HepG2 (cell line): ENCODE measurements at regions not wholly inside any gene's neighbourhood (a gene's known extent, or its start where the extent isn't known, plus 50 kb on each side); places are given as distances from the start of the nearest gene placed in this dataset.

Experiments used
- ATAC-seq: fragments of 200-7000 bp; cut with Tn5 transposase; 3 replicates; pipeline ENCODE4 v1.9.1; 2020; ENCODE audit warnings: mild to moderate bottlenecking, moderate library complexity
- BruUV-seq: library from RNA; stranded (reverse); fragments of 400-500 nt; replicated peaks from 2 replicates; lab custom pipeline; 2021; lab: Mats Ljungman, UMichigan
- CTCF ChIA-PET: fragments of 300-600 bp; formaldehyde crosslinking; extraction: SDS; loops from one replicate; lab custom pipeline; 2021; ENCODE audit warnings: low total read pairs, inconsistent platforms, low intra/inter-chr PET ratio; lab: Yijun Ruan, JAX
- POLR2A ChIA-PET: fragments of 350-600 bp; sonication (Branson Sonifier 250); formaldehyde crosslinking; loops from one replicate; lab custom pipeline; 2020; ENCODE audit warnings: antibody characterized with exemption, inconsistent platforms; lab: Yijun Ruan, JAX
- DNase-seq: peaks from one replicate; pipeline ENCODE4 v3.0.0-alpha.2; 2015; ENCODE audit warnings: low spot score
- FAIRE-seq: peaks from 3 replicates; lab custom pipeline; 2011; peaks lifted over from hg19 to GRCh38; lab: Jason Lieb, UNC
- H2AFZ ChIP-seq: one replicate; pipeline ENCODE4 v1.6.1; 2011; ENCODE audit warnings: low read length, inconsistent platforms
- H3K27ac ChIP-seq: fragments of 300-600 bp; 3 replicates; pipeline ENCODE4 v1.8.0; 2011; ENCODE audit warnings: mixed run types, mild to moderate bottlenecking, mixed read lengths, low read length, inconsistent platforms; ENCODE audit not compliant: insufficient read depth; ENCODE audit errors: extremely low read length
- H3K27me3 ChIP-seq, 2 experiments: fragments of 200-600 bp in 1 of 2; 2 replicates in 1 of 2; 3 replicates in 1 of 2; pipeline versions ENCODE4 v1.6.0 to v1.8.0; 2011; ENCODE audit warnings: low read length in 2 of 2, mild to moderate bottlenecking in 2 of 2, moderate library complexity in 2 of 2, inconsistent platforms in 1 of 2; ENCODE audit not compliant: insufficient read depth in 2 of 2, control insufficient read depth in 1 of 2
- H3K36me3 ChIP-seq, 2 experiments: fragments of 200-600 bp in 1 of 2; replicated peaks in 1 of 2; 2 replicates in 1 of 2; 3 replicates in 1 of 2; pipeline versions ENCODE4 v1.5.1 to v1.8.0; 2011; ENCODE audit warnings: low read length in 2 of 2, inconsistent platforms in 1 of 2; ENCODE audit not compliant: insufficient read depth in 2 of 2, control insufficient read depth in 1 of 2
- H3K4me1 ChIP-seq: 2 replicates; pipeline ENCODE4 v1.5.1; 2012; ENCODE audit warnings: low read length, inconsistent platforms; ENCODE audit not compliant: insufficient read depth
- H3K4me2 ChIP-seq: 2 replicates; pipeline ENCODE4 v1.6.0; 2011; ENCODE audit warnings: low read depth, low read length, inconsistent platforms
- H3K4me3 ChIP-seq, 3 experiments: fragments of 200-600 bp in 1 of 3; sonication (generic), shearing (Covaris generic) in 1 of 3; replicated peaks in 1 of 3; 2 replicates each; pipeline ENCODE4 v1.5.1; 2011 to 2016; ENCODE audit warnings: low read length in 3 of 3, inconsistent platforms in 2 of 3, low read depth in 2 of 3, mild to moderate bottlenecking in 2 of 3, control low read depth in 1 of 3, mixed read lengths in 1 of 3; ENCODE audit not compliant: insufficient read depth in 1 of 3
- H3K79me2 ChIP-seq: one replicate; pipeline ENCODE4 v1.6.1; 2011; ENCODE audit warnings: low read length, inconsistent platforms; ENCODE audit not compliant: insufficient read depth
- H3K9ac ChIP-seq: 2 replicates; pipeline ENCODE4 v1.6.0; 2011; ENCODE audit warnings: mild to moderate bottlenecking, low read depth, low read length, inconsistent platforms; ENCODE audit not compliant: insufficient read depth
- H3K9me3 ChIP-seq: 2 replicates; pipeline ENCODE4 v1.5.1; 2012; ENCODE audit warnings: mild to moderate bottlenecking, low read length
- H4K20me1 ChIP-seq: 2 replicates; pipeline ENCODE4 v1.6.0; 2011; ENCODE audit warnings: inconsistent platforms, mild to moderate bottlenecking, low read length, moderate library complexity; ENCODE audit not compliant: insufficient read depth
- FLYWCH1 ChIP-seq: sonication (generic); formaldehyde crosslinking; IDR thresholded peaks from 2 replicates; pipeline ENCODE4 v1.8.1; 2023; ENCODE audit warnings: mild to moderate bottlenecking, missing genetic modification reagents
- GFI1 ChIP-seq: sonication (generic); formaldehyde crosslinking; IDR thresholded peaks from 2 replicates; pipeline ENCODE4 v1.5.0; 2020; ENCODE audit warnings: missing genetic modification reagents, mild to moderate bottlenecking, borderline replicate concordance
- IRF2 ChIP-seq: IDR thresholded peaks from 2 replicates; pipeline ENCODE4 v1.6.1; 2018; ENCODE audit warnings: missing genetic modification reagents, missing compliant biosample characterization
- ISX ChIP-seq: sonication (generic); formaldehyde crosslinking; conservative IDR thresholded peaks from 2 replicates; pipeline ENCODE4 v1.5.0; 2020; ENCODE audit warnings: missing genetic modification reagents
- NCOR1 ChIP-seq: fragments of 200-600 bp; sonication (generic); IDR thresholded peaks from 2 replicates; pipeline ENCODE4 v1.7.0; 2017; ENCODE audit warnings: antibody characterized with exemption, low read length, borderline replicate concordance
- PLRG1 ChIP-seq: fragments of 450-650 bp; conservative IDR thresholded peaks from 2 replicates; pipeline ENCODE4 v1.6.1; 2016
- SNAPC2 ChIP-seq: sonication (generic); formaldehyde crosslinking; IDR thresholded peaks from 2 replicates; pipeline ENCODE4 v1.8.1; 2022; ENCODE audit warnings: mild to moderate bottlenecking, missing genetic modification reagents
- TBX2 ChIP-seq: sonication (generic); formaldehyde crosslinking; IDR thresholded peaks from 2 replicates; pipeline ENCODE4 v1.5.0; 2020; ENCODE audit warnings: missing genetic modification reagents, mild to moderate bottlenecking, borderline replicate concordance
- ZBTB21 ChIP-seq: sonication (generic); formaldehyde crosslinking; IDR thresholded peaks from 2 replicates; pipeline ENCODE4 v1.4.0; 2020; ENCODE audit warnings: missing genetic modification reagents
- ZKSCAN8 ChIP-seq: IDR thresholded peaks from 2 replicates; pipeline ENCODE4 v1.6.1; 2016; ENCODE audit warnings: borderline replicate concordance, missing genetic modification reagents, missing compliant biosample characterization
- ZNF446 ChIP-seq: sonication (generic); formaldehyde crosslinking; IDR thresholded peaks from 2 replicates; pipeline ENCODE4 v1.5.0; 2020; ENCODE audit warnings: mild to moderate bottlenecking, missing genetic modification reagents
- ZNF460 ChIP-seq: sonication (generic); formaldehyde crosslinking; IDR thresholded peaks from 2 replicates; pipeline ENCODE4 v1.5.1; 2020; ENCODE audit warnings: missing genetic modification reagents, mild to moderate bottlenecking, borderline replicate concordance
- ZNF557 ChIP-seq: sonication (generic); formaldehyde crosslinking; IDR thresholded peaks from 2 replicates; pipeline ENCODE4 v1.4.0; 2020; ENCODE audit warnings: missing genetic modification reagents
- ZNF772 ChIP-seq: sonication (generic); formaldehyde crosslinking; IDR thresholded peaks from 2 replicates; pipeline ENCODE4 v1.5.0; 2020; ENCODE audit warnings: mild to moderate bottlenecking, missing genetic modification reagents
- WGBS: methylation state at CpG from one replicate; pipeline ENCODE4 v1.1.6; 2017; ENCODE audit warnings: low lambda C conversion rate; 5-methylcytosine and 5-hydroxymethylcytosine counted together
- in situ Hi-C: cut with HindIII; loops from 2 replicates; pipeline ENCODE4 v1.10.0; 2017; ENCODE audit warnings: low pct_unique_long_range_greater_than_20kb; ENCODE audit not compliant: extremely low pct_ligation_motif_present
- intact Hi-C: fragments of 100-400 bp; cut with micrococcal nuclease; formaldehyde crosslinking; loops from one replicate; pipeline ENCODE4 v1.10.0; 2022; ENCODE audit not compliant: unreplicated experiment
- TF ChIP-seq, protein P1 (sequence below): sonication (generic); formaldehyde crosslinking; IDR thresholded peaks from 2 replicates; pipeline ENCODE4 v1.4.0; 2020; ENCODE audit warnings: mild to moderate bottlenecking, low read depth, missing genetic modification reagents
- TF ChIP-seq, protein P2 (sequence below): IDR thresholded peaks from 2 replicates; pipeline ENCODE4 v1.6.1; 2012; ENCODE audit warnings: low read length, improper control_type of control experiment
- TF ChIP-seq, protein P3 (sequence below): sonication (generic); formaldehyde crosslinking; IDR thresholded peaks from 2 replicates; pipeline ENCODE4 v1.5.0; 2020; ENCODE audit warnings: missing genetic modification reagents
- TF ChIP-seq, protein P4 (sequence below): sonication (generic); formaldehyde crosslinking; IDR thresholded peaks from 2 replicates; pipeline ENCODE4 v1.4.0; 2020; ENCODE audit warnings: mild to moderate bottlenecking, missing genetic modification reagents

DNA sequence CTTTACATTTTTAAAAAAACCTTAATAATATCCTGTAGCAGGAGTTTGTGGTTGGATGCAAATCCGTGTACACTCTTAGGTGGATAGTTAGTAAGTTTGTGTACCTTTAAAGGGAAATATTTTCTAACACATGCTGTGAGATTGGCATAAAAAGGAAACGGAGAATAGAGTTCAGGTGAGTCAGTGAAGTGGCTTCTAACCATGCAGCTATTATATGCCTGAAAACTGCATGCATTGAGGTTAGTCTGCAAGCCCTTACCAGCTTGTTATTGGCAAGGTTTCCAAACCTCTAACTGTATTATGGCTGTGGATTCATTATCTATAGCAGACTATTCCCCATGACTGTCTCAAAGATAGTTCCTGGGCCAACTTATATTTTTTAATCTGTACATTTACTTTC, 420.6 kb upstream of the MMS22L start:
- ATAC-seq: no peak
- no peaks in the 10 kb centered on the region for H3K79me2 ChIP-seq
- DNase-seq: no peak
- WGBS: 0% methylated on average over 2 of the region's 2 CpGs
- H3K4me2 ChIP-seq: no peak overlapping the region
- no TSS peak for BruUV-seq
- FAIRE-seq: no peak
- no peaks in the 10 kb centered on the region for H4K20me1 ChIP-seq
- TF ChIP-seq ZNF557 (CRISPR knock-in tag) (no peak), NCOR1 (no peak), IRF2 (CRISPR knock-in tag) (no peak), FLYWCH1 (CRISPR knock-in tag) (no peak), TBX2 (no peak), GFI1 (CRISPR knock-in tag) (no peak), ISX (CRISPR knock-in tag) (no peak), ZNF460 (CRISPR knock-in tag) (no peak), ZNF446 (no peak), SNAPC2 (CRISPR knock-in tag) (no peak), ZNF772 (CRISPR knock-in tag) (no peak), ZKSCAN8 (no peak), ZBTB21 (CRISPR knock-in tag) (no peak), PLRG1 (no peak)
- TF ChIP-seq, protein P1, sequence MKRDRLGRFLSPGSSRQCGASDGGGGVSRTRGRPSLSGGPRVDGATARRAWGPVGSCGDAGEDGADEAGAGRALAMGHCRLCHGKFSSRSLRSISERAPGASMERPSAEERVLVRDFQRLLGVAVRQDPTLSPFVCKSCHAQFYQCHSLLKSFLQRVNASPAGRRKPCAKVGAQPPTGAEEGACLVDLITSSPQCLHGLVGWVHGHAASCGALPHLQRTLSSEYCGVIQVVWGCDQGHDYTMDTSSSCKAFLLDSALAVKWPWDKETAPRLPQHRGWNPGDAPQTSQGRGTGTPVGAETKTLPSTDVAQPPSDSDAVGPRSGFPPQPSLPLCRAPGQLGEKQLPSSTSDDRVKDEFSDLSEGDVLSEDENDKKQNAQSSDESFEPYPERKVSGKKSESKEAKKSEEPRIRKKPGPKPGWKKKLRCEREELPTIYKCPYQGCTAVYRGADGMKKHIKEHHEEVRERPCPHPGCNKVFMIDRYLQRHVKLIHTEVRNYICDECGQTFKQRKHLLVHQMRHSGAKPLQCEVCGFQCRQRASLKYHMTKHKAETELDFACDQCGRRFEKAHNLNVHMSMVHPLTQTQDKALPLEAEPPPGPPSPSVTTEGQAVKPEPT (CRISPR knock-in tag): no peak
- TF ChIP-seq, protein P2, sequence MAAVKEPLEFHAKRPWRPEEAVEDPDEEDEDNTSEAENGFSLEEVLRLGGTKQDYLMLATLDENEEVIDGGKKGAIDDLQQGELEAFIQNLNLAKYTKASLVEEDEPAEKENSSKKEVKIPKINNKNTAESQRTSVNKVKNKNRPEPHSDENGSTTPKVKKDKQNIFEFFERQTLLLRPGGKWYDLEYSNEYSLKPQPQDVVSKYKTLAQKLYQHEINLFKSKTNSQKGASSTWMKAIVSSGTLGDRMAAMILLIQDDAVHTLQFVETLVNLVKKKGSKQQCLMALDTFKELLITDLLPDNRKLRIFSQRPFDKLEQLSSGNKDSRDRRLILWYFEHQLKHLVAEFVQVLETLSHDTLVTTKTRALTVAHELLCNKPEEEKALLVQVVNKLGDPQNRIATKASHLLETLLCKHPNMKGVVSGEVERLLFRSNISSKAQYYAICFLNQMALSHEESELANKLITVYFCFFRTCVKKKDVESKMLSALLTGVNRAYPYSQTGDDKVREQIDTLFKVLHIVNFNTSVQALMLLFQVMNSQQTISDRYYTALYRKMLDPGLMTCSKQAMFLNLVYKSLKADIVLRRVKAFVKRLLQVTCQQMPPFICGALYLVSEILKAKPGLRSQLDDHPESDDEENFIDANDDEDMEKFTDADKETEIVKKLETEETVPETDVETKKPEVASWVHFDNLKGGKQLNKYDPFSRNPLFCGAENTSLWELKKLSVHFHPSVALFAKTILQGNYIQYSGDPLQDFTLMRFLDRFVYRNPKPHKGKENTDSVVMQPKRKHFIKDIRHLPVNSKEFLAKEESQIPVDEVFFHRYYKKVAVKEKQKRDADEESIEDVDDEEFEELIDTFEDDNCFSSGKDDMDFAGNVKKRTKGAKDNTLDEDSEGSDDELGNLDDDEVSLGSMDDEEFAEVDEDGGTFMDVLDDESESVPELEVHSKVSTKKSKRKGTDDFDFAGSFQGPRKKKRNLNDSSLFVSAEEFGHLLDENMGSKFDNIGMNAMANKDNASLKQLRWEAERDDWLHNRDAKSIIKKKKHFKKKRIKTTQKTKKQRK: no peak
- TF ChIP-seq, protein P3, sequence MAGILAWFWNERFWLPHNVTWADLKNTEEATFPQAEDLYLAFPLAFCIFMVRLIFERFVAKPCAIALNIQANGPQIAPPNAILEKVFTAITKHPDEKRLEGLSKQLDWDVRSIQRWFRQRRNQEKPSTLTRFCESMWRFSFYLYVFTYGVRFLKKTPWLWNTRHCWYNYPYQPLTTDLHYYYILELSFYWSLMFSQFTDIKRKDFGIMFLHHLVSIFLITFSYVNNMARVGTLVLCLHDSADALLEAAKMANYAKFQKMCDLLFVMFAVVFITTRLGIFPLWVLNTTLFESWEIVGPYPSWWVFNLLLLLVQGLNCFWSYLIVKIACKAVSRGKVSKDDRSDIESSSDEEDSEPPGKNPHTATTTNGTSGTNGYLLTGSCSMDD: no peak
- TF ChIP-seq, protein P4, sequence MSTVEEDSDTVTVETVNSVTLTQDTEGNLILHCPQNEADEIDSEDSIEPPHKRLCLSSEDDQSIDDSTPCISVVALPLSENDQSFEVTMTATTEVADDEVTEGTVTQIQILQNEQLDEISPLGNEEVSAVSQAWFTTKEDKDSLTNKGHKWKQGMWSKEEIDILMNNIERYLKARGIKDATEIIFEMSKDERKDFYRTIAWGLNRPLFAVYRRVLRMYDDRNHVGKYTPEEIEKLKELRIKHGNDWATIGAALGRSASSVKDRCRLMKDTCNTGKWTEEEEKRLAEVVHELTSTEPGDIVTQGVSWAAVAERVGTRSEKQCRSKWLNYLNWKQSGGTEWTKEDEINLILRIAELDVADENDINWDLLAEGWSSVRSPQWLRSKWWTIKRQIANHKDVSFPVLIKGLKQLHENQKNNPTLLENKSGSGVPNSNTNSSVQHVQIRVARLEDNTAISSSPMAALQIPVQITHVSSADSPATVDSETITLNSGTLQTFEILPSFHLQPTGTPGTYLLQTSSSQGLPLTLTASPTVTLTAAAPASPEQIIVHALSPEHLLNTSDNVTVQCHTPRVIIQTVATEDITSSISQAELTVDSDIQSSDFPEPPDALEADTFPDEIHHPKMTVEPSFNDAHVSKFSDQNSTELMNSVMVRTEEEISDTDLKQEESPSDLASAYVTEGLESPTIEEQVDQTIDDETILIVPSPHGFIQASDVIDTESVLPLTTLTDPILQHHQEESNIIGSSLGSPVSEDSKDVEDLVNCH (CRISPR knock-in tag): no peak
- H3K4me1 ChIP-seq: no peaks in the 10 kb centered on the region
- intact Hi-C loops: no loop called here
- no peaks in the 10 kb centered on the region for H3K9me3 ChIP-seq
- no peaks in the 10 kb centered on the region for H3K36me3 ChIP-seq
- in situ Hi-C loops: loop anchor here (25.0 kb wide), 1 partner anchor 1134 kb away; the partner anchor contains the start of gene POU3F2
- no peak overlapping the region for H3K27ac ChIP-seq
- no peak overlapping the region for H2AFZ ChIP-seq
- H3K9ac ChIP-seq: no peak overlapping the region
- ChIA-PET POLR2A (no interaction called here), CTCF (no interaction called here)
- H3K27me3 ChIP-seq: no peaks in the 10 kb centered on the region
- no peak overlapping the region for H3K4me3 ChIP-seq
